PFSK-1 (cell line): ENCODE measurements at regions not wholly inside any gene's neighbourhood (a gene's known extent, or its start where the extent isn't known, plus 50 kb on each side); places are given as distances from the start of the nearest gene placed in this dataset.

ENCODE experiments used
- FOXP2 ChIP-seq: optimal IDR thresholded peaks from 2 replicates; pipeline ENCODE3; 2011; ENCODE audit warnings: borderline replicate concordance, control low read depth, inconsistent platforms; ENCODE audit not compliant: insufficient read depth; ENCODE audit errors: extremely low read length, extremely low read depth
- POLR2AphosphoS5 ChIP-seq: IDR thresholded peaks from 2 replicates; pipeline ENCODE4 v1.6.1; 2012; ENCODE audit warnings: low read depth, mild to moderate bottlenecking, control low read depth, low read length, moderate library complexity
- SIN3A ChIP-seq: IDR thresholded peaks from 2 replicates; pipeline ENCODE4 v1.6.1; 2012; ENCODE audit warnings: mild to moderate bottlenecking, low read length, moderate library complexity, borderline replicate concordance; ENCODE audit not compliant: insufficient read depth
- TAF1 ChIP-seq: IDR thresholded peaks from 2 replicates; pipeline ENCODE4 v1.6.1; 2012; ENCODE audit warnings: low read length, control low read depth, borderline replicate concordance; ENCODE audit not compliant: insufficient read depth
- TF ChIP-seq, protein P1 (sequence below), 2 experiments: IDR thresholded peaks; 2 replicates each; pipeline versions ENCODE4 v1.6.1 to v1.8.0; 2011 to 2012; ENCODE audit warnings: low read depth in 2 of 2, low read length in 2 of 2, control low read depth in 1 of 2, inconsistent platforms in 1 of 2, mild to moderate bottlenecking in 1 of 2, moderate library complexity in 1 of 2; ENCODE audit not compliant: insufficient read depth in 1 of 2

DNA sequence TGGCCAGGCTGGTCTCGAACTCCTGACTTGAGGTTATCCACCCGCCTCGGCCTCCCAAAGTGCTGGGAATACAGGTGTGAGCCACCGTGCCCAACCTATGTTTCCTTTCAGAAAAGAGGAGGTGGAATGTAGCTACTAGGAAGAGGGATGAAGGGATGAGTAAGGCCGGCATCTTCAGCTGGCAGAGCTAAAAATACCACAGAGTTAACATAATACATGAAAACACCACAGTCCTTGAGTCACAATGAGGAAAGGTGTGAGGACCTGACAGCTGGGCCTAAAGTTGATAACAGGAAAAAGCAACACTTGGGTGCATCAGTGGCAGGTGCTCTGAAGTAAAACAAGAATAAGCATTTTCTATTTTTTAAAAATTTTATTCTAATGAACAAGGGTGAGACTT is 392.2 kb downstream of the DIPK2A start:
- TF ChIP-seq SIN3A (no peak), TAF1 (no peak), FOXP2 (no peak), POLR2AphosphoS5 (no peak)
- TF ChIP-seq, protein P1, sequence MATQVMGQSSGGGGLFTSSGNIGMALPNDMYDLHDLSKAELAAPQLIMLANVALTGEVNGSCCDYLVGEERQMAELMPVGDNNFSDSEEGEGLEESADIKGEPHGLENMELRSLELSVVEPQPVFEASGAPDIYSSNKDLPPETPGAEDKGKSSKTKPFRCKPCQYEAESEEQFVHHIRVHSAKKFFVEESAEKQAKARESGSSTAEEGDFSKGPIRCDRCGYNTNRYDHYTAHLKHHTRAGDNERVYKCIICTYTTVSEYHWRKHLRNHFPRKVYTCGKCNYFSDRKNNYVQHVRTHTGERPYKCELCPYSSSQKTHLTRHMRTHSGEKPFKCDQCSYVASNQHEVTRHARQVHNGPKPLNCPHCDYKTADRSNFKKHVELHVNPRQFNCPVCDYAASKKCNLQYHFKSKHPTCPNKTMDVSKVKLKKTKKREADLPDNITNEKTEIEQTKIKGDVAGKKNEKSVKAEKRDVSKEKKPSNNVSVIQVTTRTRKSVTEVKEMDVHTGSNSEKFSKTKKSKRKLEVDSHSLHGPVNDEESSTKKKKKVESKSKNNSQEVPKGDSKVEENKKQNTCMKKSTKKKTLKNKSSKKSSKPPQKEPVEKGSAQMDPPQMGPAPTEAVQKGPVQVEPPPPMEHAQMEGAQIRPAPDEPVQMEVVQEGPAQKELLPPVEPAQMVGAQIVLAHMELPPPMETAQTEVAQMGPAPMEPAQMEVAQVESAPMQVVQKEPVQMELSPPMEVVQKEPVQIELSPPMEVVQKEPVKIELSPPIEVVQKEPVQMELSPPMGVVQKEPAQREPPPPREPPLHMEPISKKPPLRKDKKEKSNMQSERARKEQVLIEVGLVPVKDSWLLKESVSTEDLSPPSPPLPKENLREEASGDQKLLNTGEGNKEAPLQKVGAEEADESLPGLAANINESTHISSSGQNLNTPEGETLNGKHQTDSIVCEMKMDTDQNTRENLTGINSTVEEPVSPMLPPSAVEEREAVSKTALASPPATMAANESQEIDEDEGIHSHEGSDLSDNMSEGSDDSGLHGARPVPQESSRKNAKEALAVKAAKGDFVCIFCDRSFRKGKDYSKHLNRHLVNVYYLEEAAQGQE (IDR thresholded peaks at IDR 0.05; ENCODE audit: insufficient read depth in 1 of 2, low read depth in 2 of 2, low read length in 2 of 2), result no peak

DNA sequence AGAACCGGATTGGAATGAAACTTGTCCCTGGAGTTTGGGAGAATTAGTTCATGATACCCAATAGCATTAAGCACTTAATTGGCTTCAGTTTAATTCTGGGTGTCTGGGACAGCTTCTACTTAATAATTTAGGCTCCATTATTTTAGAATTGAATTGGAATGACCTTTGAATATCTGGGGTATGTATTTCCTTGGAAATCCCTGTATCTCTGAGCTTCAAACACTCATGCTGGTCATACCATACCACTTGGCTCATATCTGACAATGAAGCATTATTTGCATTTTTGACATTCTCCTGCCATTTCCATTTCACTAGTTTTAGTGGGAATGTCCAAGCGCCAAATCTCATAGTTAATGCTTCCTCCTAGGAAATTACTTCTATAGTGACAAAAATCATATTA is 393.1 kb downstream of the DIPK2A start:
- TF ChIP-seq TAF1 (no peak), FOXP2 (no peak), SIN3A (no peak), POLR2AphosphoS5 (no peak)
- TF ChIP-seq, protein P1 (IDR thresholded peaks at IDR 0.05; ENCODE audit: insufficient read depth in 1 of 2, low read depth in 2 of 2, low read length in 2 of 2), result no peak

DNA sequence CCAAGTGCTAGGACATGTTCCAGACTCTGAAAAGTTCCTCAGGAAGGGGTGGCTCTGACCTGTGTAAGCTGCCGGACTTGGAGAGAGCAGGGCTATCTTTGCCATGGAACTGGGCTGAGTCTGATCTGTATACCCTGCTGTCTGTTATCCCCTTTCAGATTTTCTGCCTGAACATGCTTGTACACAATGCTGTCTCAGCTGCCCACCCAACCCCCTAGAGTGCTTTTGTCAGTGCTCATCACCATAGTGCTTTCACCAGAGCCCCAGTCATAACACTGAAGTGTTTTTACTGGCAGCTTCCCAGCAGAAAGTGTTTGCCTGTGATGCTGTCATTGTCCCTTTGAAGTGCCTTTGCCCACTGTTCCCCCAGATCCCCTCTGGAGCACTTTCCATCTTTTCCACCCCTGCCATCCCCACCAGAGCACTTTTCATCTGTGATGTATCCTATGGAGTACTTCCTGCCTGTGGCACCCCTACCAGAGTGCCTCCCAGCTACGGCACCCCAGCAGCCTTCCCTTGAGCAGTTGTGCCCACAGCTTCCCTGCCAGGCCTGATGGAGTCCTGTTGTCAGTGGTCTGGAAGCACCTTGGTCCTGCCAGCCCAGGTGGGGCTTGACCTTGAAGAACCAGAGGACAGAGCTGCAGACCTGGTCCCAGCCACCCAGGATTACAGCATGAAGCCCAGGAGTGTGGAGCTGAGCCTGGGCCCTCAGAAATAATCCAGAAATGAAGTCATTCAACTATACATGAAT is 397.7 kb downstream of the DIPK2A start:
- TF ChIP-seq POLR2AphosphoS5 (no peak), SIN3A (no peak), TAF1 (no peak), FOXP2 (no peak)
- TF ChIP-seq, protein P1 (IDR thresholded peaks at IDR 0.05; ENCODE audit: insufficient read depth in 1 of 2, low read depth in 2 of 2, low read length in 2 of 2), result no peak

DNA sequence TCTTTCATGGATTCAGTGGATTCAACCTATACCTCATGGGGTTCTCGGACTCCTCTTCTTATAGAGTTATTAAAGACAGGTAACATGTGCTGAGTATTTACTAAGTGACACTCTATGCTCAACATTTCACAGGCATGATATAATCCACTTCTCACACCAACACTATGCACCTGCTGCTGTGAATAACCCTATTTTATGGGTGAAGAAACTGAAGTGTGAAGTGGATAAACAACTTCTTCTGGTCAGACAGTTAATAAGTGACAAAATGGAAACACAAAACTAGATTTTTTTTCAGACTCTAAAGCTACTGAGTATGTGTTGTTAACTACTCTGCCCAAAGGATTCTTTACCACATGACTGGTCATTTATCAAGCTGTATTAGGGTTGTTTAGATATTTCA is 403.5 kb downstream of the DIPK2A start:
- no peak for TF ChIP-seq POLR2AphosphoS5
- TF ChIP-seq, protein P1 (IDR thresholded peaks at IDR 0.05; ENCODE audit: insufficient read depth in 1 of 2, low read depth in 2 of 2, low read length in 2 of 2), result no peak
- TF ChIP-seq TAF1, result no peak
- TF ChIP-seq SIN3A, result no peak
- no peak for TF ChIP-seq FOXP2
